PC-3 (cell line): ENCODE measurements at regions not wholly inside any gene's neighbourhood (a gene's known extent, or its start where the extent isn't known, plus 50 kb on each side); places are given as distances from the start of the nearest gene placed in this dataset.

Experiments
- ATAC-seq: fragments of 200-7000 bp; cut with Tn5 transposase; 2 replicates; pipeline ENCODE4 v1.9.1; 2020; ENCODE audit warnings: mild to moderate bottlenecking, moderate library complexity
- BruUV-seq: library from RNA; stranded (reverse); fragments of 400-500 nt; replicated peaks from 2 replicates; lab custom pipeline; 2021; lab: Mats Ljungman, UMichigan
- CTCF ChIA-PET: fragments of 300-600 bp; sonication (Branson Sonifier 250); formaldehyde crosslinking; loops from one replicate; lab custom pipeline; 2022; ENCODE audit warnings: antibody characterized with exemption; lab: Charles Lee
- POLR2A ChIA-PET: fragments of 300-600 bp; sonication (Branson Sonifier 250); formaldehyde crosslinking; loops from one replicate; lab custom pipeline; 2022; ENCODE audit warnings: antibody characterized with exemption; ENCODE audit not compliant: unreplicated experiment; lab: Charles Lee
- DNase-seq: peaks from one replicate; pipeline ENCODE4 v3.0.0-alpha.2; 2015
- H2AFZ ChIP-seq: fragments of 300-600 bp; sonication (generic); 2 replicates; pipeline ENCODE4 v1.6.0; 2016; ENCODE audit warnings: antibody characterized with exemption, low read length
- H3F3A ChIP-seq: fragments of 300-600 bp; sonication (generic); one replicate; pipeline ENCODE4 v1.6.0; 2017; ENCODE audit warnings: antibody characterized with exemption, low read length, control low read depth, mild to moderate bottlenecking; ENCODE audit not compliant: unreplicated experiment
- H3K27ac ChIP-seq: fragments of 300-600 bp; sonication (generic); 2 replicates; pipeline ENCODE4 v1.5.1; 2016; ENCODE audit warnings: mild to moderate bottlenecking, low read length
- H3K27me3 ChIP-seq: fragments of 300-600 bp; sonication (generic); 2 replicates; pipeline ENCODE4 v1.6.1; 2016; ENCODE audit warnings: low read length, mixed read lengths
- H3K36me3 ChIP-seq: fragments of 300-600 bp; sonication (generic); 2 replicates; pipeline ENCODE4 v1.6.1; 2016; ENCODE audit warnings: low read depth, mixed run types, low read length, mixed read lengths
- H3K4me1 ChIP-seq: fragments of 300-600 bp; sonication (generic); 2 replicates; pipeline ENCODE4 v1.5.1; 2016; ENCODE audit warnings: low read length; ENCODE audit not compliant: insufficient read depth
- H3K4me2 ChIP-seq: fragments of 300-600 bp; sonication (generic); 2 replicates; pipeline ENCODE4 v1.6.0; 2016; ENCODE audit warnings: low read length
- H3K4me3 ChIP-seq: fragments of 300-600 bp; sonication (generic); 2 replicates; pipeline ENCODE4 v1.5.1; 2016; ENCODE audit warnings: mild to moderate bottlenecking, low read length, mixed read lengths
- H3K79me2 ChIP-seq: fragments of 300-600 bp; sonication (generic); 2 replicates; pipeline ENCODE4 v1.6.1; 2017; ENCODE audit warnings: low read length, mixed read lengths
- H3K9ac ChIP-seq: fragments of 300-600 bp; sonication (generic); 2 replicates; pipeline ENCODE4 v1.6.0; 2016; ENCODE audit warnings: mild to moderate bottlenecking, low read length
- H3K9me2 ChIP-seq: fragments of 300-600 bp; sonication (generic); replicated peaks from 2 replicates; pipeline ENCODE4 v1.6.1; 2016; ENCODE audit warnings: mixed run types, low read length, mixed read lengths
- H3K9me3 ChIP-seq: fragments of 300-600 bp; sonication (generic); 2 replicates; pipeline ENCODE4 v1.6.1; 2016; ENCODE audit warnings: low read length, mixed read lengths
- H4K20me1 ChIP-seq: fragments of 300-600 bp; sonication (generic); 2 replicates; pipeline ENCODE4 v1.6.1; 2016; ENCODE audit warnings: low read length, mixed read lengths
- CTCF ChIP-seq: fragments of 300-600 bp; sonication (generic); conservative IDR thresholded peaks from 2 replicates; pipeline ENCODE4 v1.5.1; 2017; ENCODE audit warnings: antibody characterized with exemption, low read depth, mild to moderate bottlenecking, low read length
- EZH2 ChIP-seq: fragments of 300-600 bp; sonication (generic); IDR thresholded peaks from one replicate; pipeline ENCODE4 v1.6.1; 2017; ENCODE audit warnings: antibody characterized with exemption, mild to moderate bottlenecking, low read length; ENCODE audit not compliant: unreplicated experiment
- EZH2phosphoT487 ChIP-seq: fragments of 300-600 bp; sonication (generic); IDR thresholded peaks from 2 replicates; pipeline ENCODE4 v1.6.1; 2018; ENCODE audit warnings: mild to moderate bottlenecking, antibody characterized with exemption, low read length, borderline replicate concordance
- intact Hi-C: fragments of 100-400 bp; cut with micrococcal nuclease; formaldehyde crosslinking; loops from 2 replicates; pipeline ENCODE4 v1.9.0; 2023

- DNase-seq (no peak), ATAC-seq (no peak)
- Histone ChIP-seq H3K79me2 (no peaks in the 10 kb centered on the region), H4K20me1 (no peaks in the 10 kb centered on the region), H2AFZ (no peak overlapping the region), H3K27ac (no peak overlapping the region), H3K27me3 (no peaks in the 10 kb centered on the region), H3F3A (no peaks in the 10 kb centered on the region), H3K36me3 (no peaks in the 10 kb centered on the region), H3K9ac (no peak overlapping the region), H3K4me1 (no peaks in the 10 kb centered on the region), H3K9me2 (no peaks in the 10 kb centered on the region), H3K4me2 (no peak overlapping the region), H3K9me3 (peaks cover 3% of the 10 kb centered on the region; the same call in 1 of the 2 replicates), H3K4me3 (no peak overlapping the region)
- POLR2A ChIA-PET: no interaction called here
- intact Hi-C loops: no loop called here
- BruUV-seq: no TSS peak
- CTCF ChIA-PET: no interaction called here
- no peak for TF ChIP-seq CTCF
- no peak for TF ChIP-seq EZH2phosphoT487
- TF ChIP-seq EZH2: no peak
These were observed 238.8 kb downstream of the CNTN3 start for GRCh38 chr3:74375653-74376052.

GRCh38 chr3:74372743-74373142 is 241.7 kb downstream of the CNTN3 start:
- Histone ChIP-seq H3K4me2 (no peak overlapping the region), H3K4me1 (no peaks in the 10 kb centered on the region), H3F3A (no peaks in the 10 kb centered on the region), H3K9me3 (no peaks in the 10 kb centered on the region), H2AFZ (no peak overlapping the region), H3K9me2 (no peaks in the 10 kb centered on the region), H3K36me3 (no peaks in the 10 kb centered on the region), H3K4me3 (no peak overlapping the region), H3K9ac (no peak overlapping the region), H4K20me1 (no peaks in the 10 kb centered on the region), H3K27ac (no peak overlapping the region), H3K27me3 (no peaks in the 10 kb centered on the region), H3K79me2 (no peaks in the 10 kb centered on the region)
- ChIA-PET CTCF (no interaction called here), POLR2A (no interaction called here)
- TF ChIP-seq EZH2 (no peak), EZH2phosphoT487 (no peak), CTCF (no peak)
- intact Hi-C loops: no loop called here
- ATAC-seq (no peak), DNase-seq (no peak)
- BruUV-seq: no TSS peak

GRCh38 chr3:74370342-74370741 is 244.1 kb downstream of the CNTN3 start:
- TF ChIP-seq EZH2phosphoT487: no peak
- no peak for TF ChIP-seq CTCF
- no peak for TF ChIP-seq EZH2
- H3K79me2 ChIP-seq: no peaks in the 10 kb centered on the region
- H3K9ac ChIP-seq: no peak overlapping the region
- BruUV-seq: no TSS peak
- H3K4me3 ChIP-seq: no peak overlapping the region
- H3K9me2 ChIP-seq: no peaks in the 10 kb centered on the region
- intact Hi-C loops: no loop called here
- no peak overlapping the region for H3K4me2 ChIP-seq
- no peaks in the 10 kb centered on the region for H3F3A ChIP-seq
- H3K27me3 ChIP-seq: no peaks in the 10 kb centered on the region
- ChIA-PET POLR2A (no interaction called here), CTCF (no interaction called here)
- no peak for DNase-seq
- ATAC-seq: no peak
- no peaks in the 10 kb centered on the region for H4K20me1 ChIP-seq
- H2AFZ ChIP-seq: no peak overlapping the region
- H3K36me3 ChIP-seq: no peaks in the 10 kb centered on the region
- no peaks in the 10 kb centered on the region for H3K9me3 ChIP-seq
- H3K27ac ChIP-seq: no peak overlapping the region
- H3K4me1 ChIP-seq: no peaks in the 10 kb centered on the region
